AG09309 (cell line): ENCODE measurements at regions not wholly inside any gene's neighbourhood (a gene's known extent, or its start where the extent isn't known, plus 50 kb on each side); places are given as distances from the start of the nearest gene placed in this dataset.

ENCODE experiments used
- DNase-seq: peaks from one replicate; pipeline ENCODE4 v3.0.0-alpha.2; 2010; ENCODE audit warnings: low read depth
- H3K4me3 ChIP-seq: 2 replicates; pipeline ENCODE4 v1.5.1; 2011; ENCODE audit warnings: mild to moderate bottlenecking, low read depth, low read length, moderate library complexity; ENCODE audit not compliant: control insufficient read depth
- CTCF ChIP-seq: IDR thresholded peaks from 2 replicates; pipeline ENCODE4 v1.5.1; 2011; ENCODE audit warnings: mild to moderate bottlenecking, low read depth, low read length, inconsistent platforms; ENCODE audit not compliant: insufficient read depth, control insufficient read depth; ENCODE audit errors: missing control alignments

DNA sequence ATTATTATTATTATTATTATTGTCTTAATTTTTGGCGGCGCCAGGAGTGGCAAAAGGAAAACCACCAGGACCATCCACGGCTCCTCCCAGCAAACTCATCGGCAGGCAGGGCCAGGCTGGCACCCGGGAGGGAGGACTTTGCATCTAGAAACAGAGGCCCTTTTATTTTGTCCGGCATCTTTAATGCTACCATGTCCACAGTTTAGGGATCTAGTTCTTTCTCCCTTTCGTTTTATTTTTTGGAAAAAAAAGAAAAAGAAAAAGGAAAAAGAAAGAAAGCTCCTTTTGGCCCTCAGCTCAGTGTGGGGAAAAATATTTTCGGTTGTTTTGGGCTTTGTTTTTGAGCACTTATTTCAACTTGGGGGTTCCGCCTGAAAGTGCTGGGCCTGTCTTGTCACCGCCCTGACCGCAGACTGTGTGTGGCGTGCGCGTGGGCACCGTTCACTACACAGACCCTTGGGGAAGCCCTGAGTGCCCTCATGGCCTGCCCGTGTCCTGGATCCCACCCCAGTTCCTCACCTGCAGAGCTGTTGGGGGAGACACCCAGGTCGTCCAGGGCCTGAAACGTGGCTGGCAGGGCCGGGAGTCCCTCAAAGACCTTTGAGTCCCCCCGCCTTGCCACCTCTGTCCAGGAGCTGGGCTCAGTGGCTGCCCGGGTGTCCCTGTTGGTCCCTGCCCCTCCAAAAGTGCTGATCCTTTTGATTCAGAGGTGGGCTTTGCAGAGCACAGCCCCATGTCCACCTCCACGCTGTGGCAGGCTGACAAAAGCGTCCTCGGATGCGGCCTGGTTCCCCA is 69.1 kb upstream of the PPARA start:
- TF ChIP-seq CTCF = no peak
- DNase-seq = no peak
- H3K4me3 ChIP-seq = peak overlapping the region; percentile 88

DNA sequence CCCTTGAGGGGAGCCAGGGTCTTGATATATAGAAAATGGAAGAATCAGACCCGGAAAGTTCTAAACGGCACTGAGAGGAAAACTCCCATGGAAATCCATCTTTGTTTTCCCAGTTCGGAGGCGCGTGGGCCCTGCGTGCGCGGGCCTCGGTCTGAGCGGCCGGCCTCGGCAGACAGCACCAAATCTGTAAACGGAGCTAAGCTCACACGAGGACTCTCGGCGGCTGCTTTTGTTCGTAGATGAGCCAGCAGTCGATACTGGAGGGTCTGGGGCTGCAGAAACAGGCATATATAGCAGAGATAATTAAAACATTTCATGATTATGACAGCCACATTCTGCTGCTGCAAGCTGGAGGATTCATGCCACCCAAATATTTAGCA is 68.5 kb upstream of the PPARA start:
- H3K4me3 ChIP-seq = peak overlapping the region; percentile 88
- no peak for TF ChIP-seq CTCF
- no peak for DNase-seq

DNA sequence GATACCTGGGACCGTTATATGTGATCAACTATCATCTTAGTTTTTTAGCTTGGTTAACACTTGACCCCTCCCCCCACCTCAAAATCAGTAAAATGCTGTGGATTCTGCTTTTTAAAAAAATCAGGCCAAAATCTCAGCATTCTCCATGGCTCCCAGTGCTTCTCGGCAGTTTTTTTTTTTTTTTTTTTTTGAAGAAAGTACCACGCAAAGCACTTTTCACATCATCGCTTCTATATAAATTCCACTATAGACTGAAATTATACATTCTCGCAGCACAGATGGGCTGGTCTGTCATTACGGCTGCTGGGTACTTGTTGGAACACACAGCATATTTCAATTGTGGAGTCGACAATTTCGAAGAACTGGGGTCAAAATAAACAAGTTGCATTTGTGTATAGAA is 67.7 kb upstream of the PPARA start:
- TF ChIP-seq CTCF = no peak
- H3K4me3 ChIP-seq = peak overlapping the region; percentile 88
- DNase-seq = no peak

GRCh38 chr22:46083383-46084350 is 66.7 kb upstream of the PPARA start:
- no peak for DNase-seq
- no peak for TF ChIP-seq CTCF
- peak overlapping the region; percentile 88 for H3K4me3 ChIP-seq

GRCh38 chr22:46084376-46084775 is 66.0 kb upstream of the PPARA start:
- TF ChIP-seq CTCF = no peak
- no peak for DNase-seq
- H3K4me3 ChIP-seq = peak overlapping the region; percentile 88

- peak overlapping the region; percentile 88 for H3K4me3 ChIP-seq
- no peak for TF ChIP-seq CTCF
- peak; percentile 61 for DNase-seq
These were observed 65.1 kb upstream of the PPARA start for GRCh38 chr22:46084943-46085827.
